C4-2B (cell line): ENCODE measurements at regions not wholly inside any gene's neighbourhood (a gene's known extent, or its start where the extent isn't known, plus 50 kb on each side); places are given as distances from the start of the nearest gene placed in this dataset.

Experiments
- ZFX ChIP-seq: fragments of 450-650 bp; IDR thresholded peaks from 2 replicates; pipeline ENCODE4 v1.6.1; 2017
- TF ChIP-seq, protein P1 (sequence below): fragments of 450-650 bp; conservative IDR thresholded peaks from 2 replicates; pipeline ENCODE4 v1.5.1; 2017; ENCODE audit warnings: mild to moderate bottlenecking

DNA sequence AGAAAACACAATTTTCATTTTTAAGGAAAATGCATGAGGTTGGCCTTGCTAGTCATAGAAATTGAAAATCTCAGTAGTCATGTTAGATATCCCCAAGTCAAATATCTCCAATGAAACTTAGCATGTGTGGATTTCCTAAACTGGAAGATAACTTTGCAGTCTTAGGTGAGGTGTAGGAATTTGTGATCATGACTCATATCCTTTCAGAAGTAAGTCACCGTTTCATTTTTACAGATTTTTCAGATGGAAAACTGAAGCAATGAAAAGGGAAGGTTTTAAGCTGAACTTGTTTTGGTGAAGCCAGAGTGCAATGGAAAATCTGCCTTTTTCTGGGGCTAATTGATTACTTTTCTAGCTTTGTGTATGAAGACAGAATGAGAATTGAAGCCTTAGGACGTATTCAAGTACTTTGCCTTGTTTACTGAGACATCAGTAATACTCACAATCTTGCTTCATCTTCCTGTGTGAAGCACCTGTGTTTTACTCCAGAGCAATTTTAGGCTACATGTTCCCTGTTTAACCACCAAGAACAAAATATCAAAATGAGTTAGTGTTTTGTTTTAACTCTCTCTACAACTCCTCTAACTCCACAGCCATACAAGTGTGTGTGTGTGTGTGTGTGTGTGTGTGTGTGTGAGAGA lies 1662.8 kb upstream of the ADGRL3 start:
- TF ChIP-seq ZFX = no peak
- TF ChIP-seq, protein P1, sequence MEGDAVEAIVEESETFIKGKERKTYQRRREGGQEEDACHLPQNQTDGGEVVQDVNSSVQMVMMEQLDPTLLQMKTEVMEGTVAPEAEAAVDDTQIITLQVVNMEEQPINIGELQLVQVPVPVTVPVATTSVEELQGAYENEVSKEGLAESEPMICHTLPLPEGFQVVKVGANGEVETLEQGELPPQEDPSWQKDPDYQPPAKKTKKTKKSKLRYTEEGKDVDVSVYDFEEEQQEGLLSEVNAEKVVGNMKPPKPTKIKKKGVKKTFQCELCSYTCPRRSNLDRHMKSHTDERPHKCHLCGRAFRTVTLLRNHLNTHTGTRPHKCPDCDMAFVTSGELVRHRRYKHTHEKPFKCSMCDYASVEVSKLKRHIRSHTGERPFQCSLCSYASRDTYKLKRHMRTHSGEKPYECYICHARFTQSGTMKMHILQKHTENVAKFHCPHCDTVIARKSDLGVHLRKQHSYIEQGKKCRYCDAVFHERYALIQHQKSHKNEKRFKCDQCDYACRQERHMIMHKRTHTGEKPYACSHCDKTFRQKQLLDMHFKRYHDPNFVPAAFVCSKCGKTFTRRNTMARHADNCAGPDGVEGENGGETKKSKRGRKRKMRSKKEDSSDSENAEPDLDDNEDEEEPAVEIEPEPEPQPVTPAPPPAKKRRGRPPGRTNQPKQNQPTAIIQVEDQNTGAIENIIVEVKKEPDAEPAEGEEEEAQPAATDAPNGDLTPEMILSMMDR = no peak
